ENCODE measurements at regions not wholly inside any gene's neighbourhood (a gene's known extent, or its start where the extent isn't known, plus 50 kb on each side); places are given as distances from the start of the nearest gene placed in this dataset.

- ATAC-seq: no peak
- TF ChIP-seq CSRNP3 (CRISPR knock-in tag; IDR thresholded peaks at IDR 0.05) (no peak), ESRRG (CRISPR knock-in tag; IDR thresholded peaks at IDR 0.05) (no peak), SNAI2 (CRISPR knock-in tag; IDR thresholded peaks at IDR 0.05) (no peak), ZNF565 (CRISPR knock-in tag; conservative IDR thresholded peaks at IDR 0.05; ENCODE audit: low read depth) (no peak), TSHZ2 (CRISPR knock-in tag; IDR thresholded peaks at IDR 0.05) (no peak)
These were observed 117.1 kb upstream of the CSF3R start for GRCh38 chr1:36599828-36600227.

- ATAC-seq: no peak
- no peak for TF ChIP-seq CSDC2 (CRISPR knock-in tag; IDR thresholded peaks at IDR 0.05)
- TF ChIP-seq TOX (CRISPR knock-in tag; IDR thresholded peaks at IDR 0.05; ENCODE audit: borderline replicate concordance): no peak
- no peak for TF ChIP-seq ZFP30 (CRISPR knock-in tag; IDR thresholded peaks at IDR 0.05)
- TF ChIP-seq ZNF70 (CRISPR knock-in tag; IDR thresholded peaks at IDR 0.05): no peak
- TF ChIP-seq ESRRG (CRISPR knock-in tag; IDR thresholded peaks at IDR 0.05): no peak
- no peak for TF ChIP-seq SNAI2 (CRISPR knock-in tag; IDR thresholded peaks at IDR 0.05)
- TF ChIP-seq ZNF565 (CRISPR knock-in tag; conservative IDR thresholded peaks at IDR 0.05; ENCODE audit: low read depth): no peak
- TF ChIP-seq PATZ1 (CRISPR knock-in tag; IDR thresholded peaks at IDR 0.05; ENCODE audit: borderline replicate concordance): no peak
- TF ChIP-seq TCF4 (CRISPR knock-in tag; IDR thresholded peaks at IDR 0.05; ENCODE audit: borderline replicate concordance): no peak
- TF ChIP-seq RARB (CRISPR knock-in tag; IDR thresholded peaks at IDR 0.05): no peak
- no peak for TF ChIP-seq ZC3H10 (CRISPR knock-in tag; IDR thresholded peaks at IDR 0.05)
- TF ChIP-seq ZNF8 (CRISPR knock-in tag; IDR thresholded peaks at IDR 0.05): no peak
- TF ChIP-seq GLIS3 (CRISPR knock-in tag; IDR thresholded peaks at IDR 0.05): no peak
- no peak for TF ChIP-seq CSRNP3 (CRISPR knock-in tag; IDR thresholded peaks at IDR 0.05)
- TF ChIP-seq OSR1 (CRISPR knock-in tag; IDR thresholded peaks at IDR 0.05): no peak
- no peak for TF ChIP-seq POU6F1 (CRISPR knock-in tag; IDR thresholded peaks at IDR 0.05; ENCODE audit: borderline replicate concordance, low read depth)
- TF ChIP-seq TSHZ2 (CRISPR knock-in tag; IDR thresholded peaks at IDR 0.05): no peak
- TF ChIP-seq ISL1 (CRISPR knock-in tag; IDR thresholded peaks at IDR 0.05): no peak
These were observed 114.8 kb upstream of the CSF3R start for GRCh38 chr1:36597514-36597913.
